Neural cell (in vitro differentiated cells): ENCODE measurements at regions not wholly inside any gene's neighbourhood (a gene's known extent, or its start where the extent isn't known, plus 50 kb on each side); places are given as distances from the start of the nearest gene placed in this dataset.

Experiments used
- H2AFZ ChIP-seq: fragments of 200-600, 300-800 bp; sonication (generic), shearing (Covaris generic); 2 replicates; pipeline ENCODE4 v1.6.0; 2014; ENCODE audit warnings: low read depth, mild to moderate bottlenecking, antibody characterized with exemption, low read length, moderate library complexity
- H3F3A ChIP-seq: fragments of 200-600 bp; shearing (Covaris generic); 2 replicates; pipeline ENCODE4 v1.6.1; 2016; ENCODE audit warnings: mild to moderate bottlenecking, moderate library complexity, mixed read lengths, antibody characterized with exemption, low read length; ENCODE audit not compliant: insufficient read depth, poor library complexity, severe bottlenecking
- H3K27ac ChIP-seq: fragments of 200-600, 300-800 bp; sonication (generic), shearing (Covaris generic); 2 replicates; pipeline ENCODE4 v1.5.1; 2014; ENCODE audit warnings: mild to moderate bottlenecking, low read length, moderate library complexity
- H3K27me3 ChIP-seq: fragments of 300-800, 200-600 bp; sonication (generic), shearing (Covaris generic); 2 replicates; pipeline ENCODE4 v1.6.0; 2014; ENCODE audit warnings: mild to moderate bottlenecking, low read depth, low read length, moderate library complexity; ENCODE audit not compliant: insufficient read depth
- H3K36me3 ChIP-seq: fragments of 300-800, 200-600 bp; sonication (generic), shearing (Covaris generic); 2 replicates; pipeline ENCODE4 v1.5.1; 2014; ENCODE audit warnings: mild to moderate bottlenecking, antibody characterized with exemption, low read length, moderate library complexity; ENCODE audit not compliant: insufficient read depth
- H3K4me2 ChIP-seq: fragments of 300-800, 200-600 bp; sonication (generic), shearing (Covaris generic); 2 replicates; pipeline ENCODE4 v1.6.0; 2014; ENCODE audit warnings: mild to moderate bottlenecking, low read length
- H3K4me3 ChIP-seq: fragments of 300-800, 200-600 bp; sonication (generic), shearing (Covaris generic); 2 replicates; pipeline ENCODE4 v1.5.1; 2014; ENCODE audit warnings: mild to moderate bottlenecking, low read length, moderate library complexity
- H3K79me2 ChIP-seq: fragments of 200-600 bp; shearing (Covaris generic); replicated peaks from 2 replicates; pipeline ENCODE4 v1.6.0; 2014; ENCODE audit warnings: mild to moderate bottlenecking, low read length, moderate library complexity; ENCODE audit not compliant: insufficient read depth
- H3K9ac ChIP-seq: fragments of 300-800, 200-600 bp; sonication (generic), shearing (Covaris generic); 2 replicates; pipeline ENCODE4 v1.6.1; 2016; ENCODE audit warnings: mild to moderate bottlenecking, low read length, mixed read lengths
- H3K9me2 ChIP-seq: fragments of 200-600 bp; shearing (Covaris generic); 2 replicates; pipeline ENCODE4 v1.6.1; 2016; ENCODE audit warnings: mild to moderate bottlenecking, low read length, mixed read lengths; ENCODE audit not compliant: insufficient read depth
- H3K9me3 ChIP-seq: fragments of 200-600, 300-800 bp; sonication (generic), shearing (Covaris generic); 2 replicates; pipeline ENCODE4 v1.6.1; 2016; ENCODE audit warnings: mild to moderate bottlenecking, mixed run types, low read length, moderate library complexity, mixed read lengths
- H4K20me1 ChIP-seq: fragments of 200-600 bp; shearing (Covaris generic); 2 replicates; pipeline ENCODE4 v1.6.1; 2016; ENCODE audit warnings: mild to moderate bottlenecking, mixed run types; ENCODE audit not compliant: insufficient read depth
- CTCF ChIP-seq: fragments of 450-650 bp; IDR thresholded peaks from 2 replicates; pipeline ENCODE4 v1.5.1; 2014; ENCODE audit warnings: antibody characterized with exemption, mild to moderate bottlenecking, moderate library complexity; ENCODE audit not compliant: poor library complexity, severe bottlenecking
- EP300 ChIP-seq: fragments of 450-650 bp; conservative IDR thresholded peaks from 2 replicates; pipeline ENCODE4 v1.6.1; 2014; ENCODE audit warnings: antibody characterized with exemption, mild to moderate bottlenecking, moderate library complexity; ENCODE audit not compliant: poor library complexity, severe bottlenecking
- EZH2 ChIP-seq: fragments of 200-600, 300-800 bp; shearing (Covaris generic), sonication (generic); IDR thresholded peaks from 2 replicates; pipeline ENCODE4 v1.6.1; 2014; ENCODE audit warnings: antibody characterized with exemption, low read length, borderline replicate concordance, mild to moderate bottlenecking; ENCODE audit not compliant: insufficient read depth, poor library complexity, severe bottlenecking
- MXI1 ChIP-seq: fragments of 450-650 bp; conservative IDR thresholded peaks from 2 replicates; pipeline ENCODE4 v1.6.1; 2014; ENCODE audit warnings: antibody characterized with exemption, mild to moderate bottlenecking; ENCODE audit not compliant: poor library complexity, severe bottlenecking
- POLR2AphosphoS5 ChIP-seq: IDR thresholded peaks from 2 replicates; pipeline ENCODE4 v1.6.1; 2012
- RAD21 ChIP-seq: fragments of 450-650 bp; conservative IDR thresholded peaks from 2 replicates; pipeline ENCODE4 v1.6.1; 2014; ENCODE audit warnings: antibody characterized with exemption, mild to moderate bottlenecking, moderate library complexity
- REST ChIP-seq: IDR thresholded peaks from 2 replicates; pipeline ENCODE4 v1.6.1; 2012; ENCODE audit warnings: borderline replicate concordance
- SMC3 ChIP-seq: fragments of 450-650 bp; conservative IDR thresholded peaks from 2 replicates; pipeline ENCODE4 v1.6.1; 2014; ENCODE audit warnings: antibody characterized with exemption, mild to moderate bottlenecking, moderate library complexity; ENCODE audit not compliant: poor library complexity
- TAF1 ChIP-seq: IDR thresholded peaks from 2 replicates; pipeline ENCODE4 v1.6.1; 2012; ENCODE audit warnings: low read depth

- H3F3A ChIP-seq: no peaks in the 10 kb centered on the region
- H3K27ac ChIP-seq: no peak overlapping the region
- TF ChIP-seq TAF1: no peak
- TF ChIP-seq POLR2AphosphoS5: no peak
- no peak for TF ChIP-seq EZH2
- no peak for TF ChIP-seq RAD21
- no peak for TF ChIP-seq EP300
- TF ChIP-seq REST: no peak
- TF ChIP-seq SMC3: no peak
- no peak for TF ChIP-seq MXI1
- no peak for TF ChIP-seq CTCF
- no peak overlapping the region for H2AFZ ChIP-seq
- no peak overlapping the region for H3K9ac ChIP-seq
- no peaks in the 10 kb centered on the region for H3K27me3 ChIP-seq
- H3K4me3 ChIP-seq: no peak overlapping the region
- no peaks in the 10 kb centered on the region for H3K79me2 ChIP-seq
- H3K4me2 ChIP-seq: no peak overlapping the region
- H3K9me2 ChIP-seq: no peaks in the 10 kb centered on the region
- H3K9me3 ChIP-seq: no peaks in the 10 kb centered on the region
- no peaks in the 10 kb centered on the region for H4K20me1 ChIP-seq
- no peaks in the 10 kb centered on the region for H3K36me3 ChIP-seq
Measured at GRCh38 chr17:13352747-13353415, 248.8 kb downstream of the HS3ST3A1 start.

GRCh38 chr17:13351046-13351445, 250.7 kb downstream of the HS3ST3A1 start:
- TF ChIP-seq EP300 (no peak), CTCF (no peak), SMC3 (no peak), EZH2 (no peak), POLR2AphosphoS5 (no peak), REST (no peak), MXI1 (no peak), TAF1 (no peak), RAD21 (no peak)

More at GRCh38 chr17:13351046-13351445, 250.7 kb downstream of the HS3ST3A1 start:
- Histone ChIP-seq H3K27me3 (no peaks in the 10 kb centered on the region), H3K9me2 (no peaks in the 10 kb centered on the region), H4K20me1 (no peaks in the 10 kb centered on the region), H3K4me2 (no peak overlapping the region), H3K36me3 (no peaks in the 10 kb centered on the region), H3K79me2 (no peaks in the 10 kb centered on the region), H2AFZ (no peak overlapping the region), H3K9me3 (no peaks in the 10 kb centered on the region), H3K9ac (no peak overlapping the region), H3K4me3 (no peak overlapping the region), H3F3A (no peaks in the 10 kb centered on the region), H3K27ac (no peak overlapping the region)
